ENCODE measurements at regions not wholly inside any gene's neighbourhood (a gene's known extent, or its start where the extent isn't known, plus 50 kb on each side); places are given as distances from the start of the nearest gene placed in this dataset.

DNA sequence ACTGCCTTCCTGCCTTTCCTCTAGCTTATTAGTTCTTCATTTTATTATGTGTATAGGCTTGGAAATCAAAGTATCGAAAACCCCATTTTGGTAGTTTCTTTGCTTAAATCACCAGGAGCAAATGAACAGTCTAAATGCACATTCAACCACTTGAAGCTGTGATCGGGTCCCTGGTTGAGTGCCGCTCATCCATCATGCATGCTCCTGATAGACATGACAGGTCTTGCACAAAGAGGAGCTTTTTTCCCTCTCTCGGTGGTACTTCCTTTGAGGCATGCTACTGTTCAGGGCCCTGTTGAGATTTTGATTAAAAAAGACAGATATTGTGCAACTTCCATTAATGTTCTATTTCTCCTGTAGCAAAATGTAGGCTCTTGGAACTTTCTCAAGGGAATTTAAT lies 185.8 kb downstream of the OLFM4 start:
- H3K9ac ChIP-seq (replicated peaks; ENCODE audit: extremely low read depth, insufficient read depth, low read length), result no peak overlapping the region
- H3K36me3 ChIP-seq (ENCODE audit: control insufficient read depth in 2 of 2, extremely low read depth in 1 of 2, insufficient read depth in 2 of 2, low read length in 2 of 2), result no peaks in the 10 kb centered on the region
- POLR2A ChIA-PET, result no interaction called here
- H3K4me2 ChIP-seq (ENCODE audit: insufficient read depth, low read length), result no peak overlapping the region
- intact Hi-C loops (cut with micrococcal nuclease) (no loop called here), dilution Hi-C loops (cut with MboI; ENCODE audit: extremely low pct_ligation_motif_present, low sequenced_read_pairs) (no loop called here)
- no peaks in the 10 kb centered on the region for H3K9me1 ChIP-seq (replicated peaks; ENCODE audit: control insufficient read depth, extremely low read depth, insufficient read depth, low read length)
- BruUV-seq (replicated peaks), result no TSS peak
- CTCF ChIA-PET, result interaction anchor here (0.8 kb wide), 1 partner anchor 36 kb away, joined by 3 read pairs; no protein-coding TSS in a partner anchor
- H2AFZ ChIP-seq (ENCODE audit: low read depth, low read length), result no peak overlapping the region
- no peaks in the 10 kb centered on the region for H4K20me1 ChIP-seq (replicated peaks; ENCODE audit: control insufficient read depth, extremely low read depth, insufficient read depth, low read length)
- TF ChIP-seq EZH2 (IDR thresholded peaks at IDR 0.05; ENCODE audit: borderline replicate concordance, low read depth, low read length, severe bottlenecking) (no peak), JUN (IDR thresholded peaks at IDR 0.05; ENCODE audit: borderline replicate concordance, insufficient read depth, insufficient read length, low read depth) (no peak), POLR2A (IDR thresholded peaks at IDR 0.05; ENCODE audit: low read depth, low read length) (no peak)
- no peak overlapping the region for H3K27ac ChIP-seq (ENCODE audit: insufficient read depth, low read depth, low read length)
- H3K4me3 ChIP-seq (replicated peaks in 1 of 3; ENCODE audit: insufficient read depth in 1 of 3, low read depth in 1 of 3, low read length in 3 of 3), result no peak overlapping the region
- no peaks in the 10 kb centered on the region for H3K9me3 ChIP-seq (replicated peaks; ENCODE audit: control insufficient read depth, insufficient read depth, low read length)
- no peaks in the 10 kb centered on the region for H3K27me3 ChIP-seq (ENCODE audit: control insufficient read depth in 2 of 2, insufficient read depth in 2 of 2, low read length in 2 of 2)
- no peaks in the 10 kb centered on the region for H3K4me1 ChIP-seq (ENCODE audit: control insufficient read depth, extremely low read depth, insufficient read depth, low read length)
- DNase-seq (ENCODE audit: low read depth, low spot score), result no peak
- FAIRE-seq, result no peak
- H3K79me2 ChIP-seq (ENCODE audit: control insufficient read depth, insufficient read depth, low read length), result no peaks in the 10 kb centered on the region

DNA sequence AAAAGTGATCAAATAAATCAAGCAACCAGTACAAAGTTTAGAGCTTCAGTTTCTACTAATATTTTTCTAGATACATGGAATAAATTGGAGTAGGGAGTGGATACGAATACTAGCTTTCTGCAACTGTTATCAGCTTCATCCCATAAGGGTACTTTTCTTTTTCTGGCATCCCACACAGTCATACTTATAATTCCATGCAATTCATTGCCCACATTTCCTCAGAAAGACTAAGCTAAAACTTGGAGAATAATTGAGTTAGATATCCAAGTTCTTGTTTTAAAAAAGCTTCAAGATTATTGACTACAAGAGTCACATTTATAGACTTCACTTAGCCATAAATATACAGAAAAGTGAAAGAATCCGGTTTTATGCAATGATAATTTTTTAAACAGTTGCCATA lies 186.9 kb downstream of the OLFM4 start:
- no peaks in the 10 kb centered on the region for H3K9me3 ChIP-seq (replicated peaks; ENCODE audit: control insufficient read depth, insufficient read depth, low read length)
- no peaks in the 10 kb centered on the region for H3K79me2 ChIP-seq (ENCODE audit: control insufficient read depth, insufficient read depth, low read length)
- H3K4me3 ChIP-seq (replicated peaks in 1 of 3; ENCODE audit: insufficient read depth in 1 of 3, low read depth in 1 of 3, low read length in 3 of 3), result no peak overlapping the region
- no TSS peak for BruUV-seq (replicated peaks)
- TF ChIP-seq POLR2A (IDR thresholded peaks at IDR 0.05; ENCODE audit: low read depth, low read length) (no peak), JUN (IDR thresholded peaks at IDR 0.05; ENCODE audit: borderline replicate concordance, insufficient read depth, insufficient read length, low read depth) (no peak), GATA2 (IDR thresholded peaks at IDR 0.05; ENCODE audit: insufficient read depth, insufficient read length, low read depth, low read length) (no peak), POLR2AphosphoS5 (IDR thresholded peaks at IDR 0.05; ENCODE audit: insufficient read depth, low read depth, low read length) (no peak), MYC (IDR thresholded peaks at IDR 0.05; ENCODE audit: low read depth, low read length) (no peak), EZH2 (IDR thresholded peaks at IDR 0.05; ENCODE audit: borderline replicate concordance, low read depth, low read length, severe bottlenecking) (no peak), FOS (IDR thresholded peaks at IDR 0.05; ENCODE audit: borderline replicate concordance, insufficient read depth, low read length) (no peak)
- TF ChIP-seq, protein P1, sequence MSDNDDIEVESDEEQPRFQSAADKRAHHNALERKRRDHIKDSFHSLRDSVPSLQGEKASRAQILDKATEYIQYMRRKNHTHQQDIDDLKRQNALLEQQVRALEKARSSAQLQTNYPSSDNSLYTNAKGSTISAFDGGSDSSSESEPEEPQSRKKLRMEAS (IDR thresholded peaks at IDR 0.05; ENCODE audit: insufficient read depth, insufficient read length), result no peak
- TF ChIP-seq, protein P2, sequence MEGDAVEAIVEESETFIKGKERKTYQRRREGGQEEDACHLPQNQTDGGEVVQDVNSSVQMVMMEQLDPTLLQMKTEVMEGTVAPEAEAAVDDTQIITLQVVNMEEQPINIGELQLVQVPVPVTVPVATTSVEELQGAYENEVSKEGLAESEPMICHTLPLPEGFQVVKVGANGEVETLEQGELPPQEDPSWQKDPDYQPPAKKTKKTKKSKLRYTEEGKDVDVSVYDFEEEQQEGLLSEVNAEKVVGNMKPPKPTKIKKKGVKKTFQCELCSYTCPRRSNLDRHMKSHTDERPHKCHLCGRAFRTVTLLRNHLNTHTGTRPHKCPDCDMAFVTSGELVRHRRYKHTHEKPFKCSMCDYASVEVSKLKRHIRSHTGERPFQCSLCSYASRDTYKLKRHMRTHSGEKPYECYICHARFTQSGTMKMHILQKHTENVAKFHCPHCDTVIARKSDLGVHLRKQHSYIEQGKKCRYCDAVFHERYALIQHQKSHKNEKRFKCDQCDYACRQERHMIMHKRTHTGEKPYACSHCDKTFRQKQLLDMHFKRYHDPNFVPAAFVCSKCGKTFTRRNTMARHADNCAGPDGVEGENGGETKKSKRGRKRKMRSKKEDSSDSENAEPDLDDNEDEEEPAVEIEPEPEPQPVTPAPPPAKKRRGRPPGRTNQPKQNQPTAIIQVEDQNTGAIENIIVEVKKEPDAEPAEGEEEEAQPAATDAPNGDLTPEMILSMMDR (IDR thresholded peaks at IDR 0.05; ENCODE audit: extremely low read depth in 1 of 2, insufficient read depth in 1 of 2, low read depth in 1 of 2, low read length in 2 of 2), result no peak
- intact Hi-C loops (cut with micrococcal nuclease) (no loop called here), dilution Hi-C loops (cut with MboI; ENCODE audit: extremely low pct_ligation_motif_present, low sequenced_read_pairs) (no loop called here)
- DNase-seq (ENCODE audit: low read depth, low spot score), result no peak
- no peaks in the 10 kb centered on the region for H3K4me1 ChIP-seq (ENCODE audit: control insufficient read depth, extremely low read depth, insufficient read depth, low read length)
- H3K9me1 ChIP-seq (replicated peaks; ENCODE audit: control insufficient read depth, extremely low read depth, insufficient read depth, low read length), result no peaks in the 10 kb centered on the region
- no peak overlapping the region for H3K4me2 ChIP-seq (ENCODE audit: insufficient read depth, low read length)
- POLR2A ChIA-PET, result no interaction called here
- H3K36me3 ChIP-seq (ENCODE audit: control insufficient read depth in 2 of 2, extremely low read depth in 1 of 2, insufficient read depth in 2 of 2, low read length in 2 of 2), result no peaks in the 10 kb centered on the region
- no peaks in the 10 kb centered on the region for H3K27me3 ChIP-seq (ENCODE audit: control insufficient read depth in 2 of 2, insufficient read depth in 2 of 2, low read length in 2 of 2)
- no peak overlapping the region for H3K27ac ChIP-seq (ENCODE audit: insufficient read depth, low read depth, low read length)
- no peaks in the 10 kb centered on the region for H4K20me1 ChIP-seq (replicated peaks; ENCODE audit: control insufficient read depth, extremely low read depth, insufficient read depth, low read length)
- H3K9ac ChIP-seq (replicated peaks; ENCODE audit: extremely low read depth, insufficient read depth, low read length), result no peak overlapping the region
- CTCF ChIA-PET, result no interaction called here
- no peak for FAIRE-seq
- H2AFZ ChIP-seq (ENCODE audit: low read depth, low read length), result no peak overlapping the region
